SK-N-SH (cell line): ENCODE measurements at regions not wholly inside any gene's neighbourhood (a gene's known extent, or its start where the extent isn't known, plus 50 kb on each side); places are given as distances from the start of the nearest gene placed in this dataset.

Experiments
- CTCF ChIA-PET: fragments of 300-600, 350-600 bp; formaldehyde crosslinking; extraction: SDS; loops from one replicate; lab custom pipeline; 2021; lab: Yijun Ruan, JAX
- POLR2A ChIA-PET: fragments of 350-600 bp; sonication (Branson Sonifier 250); formaldehyde crosslinking; extraction: SDS; loops from one replicate; lab custom pipeline; 2020; ENCODE audit warnings: antibody characterized with exemption, inconsistent platforms; lab: Yijun Ruan, JAX
- DNase-seq: peaks from one replicate; pipeline ENCODE4 v3.0.0; 2012
- H2AFZ ChIP-seq: fragments of 200-600 bp; sonication (generic); 2 replicates; pipeline ENCODE4 v1.8.1; 2016; ENCODE audit warnings: antibody characterized with exemption, mild to moderate bottlenecking, low read depth
- H3F3A ChIP-seq: fragments of 200-600 bp; sonication (generic); replicated peaks from 2 replicates; pipeline ENCODE3; 2016; ENCODE audit warnings: antibody characterized with exemption, mild to moderate bottlenecking; ENCODE audit not compliant: insufficient read depth
- H3K27ac ChIP-seq, 2 experiments: fragments of 200-500 bp in 1 of 2; fragments of 200-600 bp in 1 of 2; sonication (Bioruptor generic) in 1 of 2; sonication (generic), shearing (Covaris generic) in 1 of 2; 2 replicates each; pipeline versions ENCODE4 v1.5.1 to v1.6.1; 2014 to 2016; ENCODE audit warnings: low read depth in 2 of 2, inconsistent platforms in 1 of 2, low read length in 1 of 2, mild to moderate bottlenecking in 1 of 2, mixed read lengths in 1 of 2
- H3K27me3 ChIP-seq: fragments of 200-600 bp; sonication (generic), shearing (Covaris generic); 2 replicates; pipeline ENCODE4 v1.6.1; 2016; ENCODE audit warnings: mixed run types; ENCODE audit not compliant: insufficient read depth
- H3K36me3 ChIP-seq, 2 experiments: fragments of 200-500 bp in 1 of 2; fragments of 200-600 bp in 1 of 2; sonication (Bioruptor generic) in 1 of 2; sonication (generic) in 1 of 2; replicated peaks in 1 of 2; 2 replicates each; pipeline versions ENCODE3 to v1.5.1; 2014 to 2016; ENCODE audit warnings: low read length in 1 of 2, mild to moderate bottlenecking in 1 of 2; ENCODE audit not compliant: insufficient read depth in 2 of 2, control insufficient read depth in 1 of 2
- H3K4me1 ChIP-seq, 2 experiments: fragments of 200-500 bp in 1 of 2; fragments of 200-600 bp in 1 of 2; sonication (Bioruptor generic) in 1 of 2; sonication (generic), shearing (Covaris generic) in 1 of 2; 2 replicates each; pipeline versions ENCODE4 v1.5.1 to v1.6.1; 2014 to 2016; ENCODE audit warnings: low read depth in 1 of 2, low read length in 1 of 2, mixed run types in 1 of 2; ENCODE audit not compliant: insufficient read depth in 2 of 2, control insufficient read depth in 1 of 2
- H3K4me2 ChIP-seq: fragments of 200-600 bp; sonication (generic), shearing (Covaris generic); 2 replicates; pipeline ENCODE4 v1.6.1; 2017; ENCODE audit warnings: mixed run types
- H3K4me3 ChIP-seq, 2 experiments: fragments of 200-500 bp in 1 of 2; fragments of 200-600 bp in 1 of 2; sonication (Bioruptor generic) in 1 of 2; sonication (generic), shearing (Covaris generic) in 1 of 2; 2 replicates each; pipeline versions ENCODE4 v1.5.1 to v1.8.1; 2014 to 2016; ENCODE audit warnings: low read depth in 2 of 2, inconsistent platforms in 1 of 2, low read length in 1 of 2, mild to moderate bottlenecking in 1 of 2, mixed read lengths in 1 of 2, moderate library complexity in 1 of 2
- H3K79me2 ChIP-seq: fragments of 200-600 bp; sonication (generic); 2 replicates; pipeline ENCODE4 v1.8.1; 2017; ENCODE audit warnings: mild to moderate bottlenecking; ENCODE audit not compliant: insufficient read depth
- H3K9ac ChIP-seq: fragments of 200-600 bp; sonication (generic); 2 replicates; pipeline ENCODE4 v1.6.1; 2017; ENCODE audit warnings: mixed run types
- H3K9me2 ChIP-seq: fragments of 200-600 bp; sonication (generic); 2 replicates; pipeline ENCODE4 v1.6.1; 2017; ENCODE audit warnings: mixed run types
- H3K9me3 ChIP-seq: fragments of 200-600 bp; sonication (generic); 2 replicates; pipeline ENCODE4 v1.6.1; 2017; ENCODE audit warnings: mixed run types, mild to moderate bottlenecking, moderate library complexity
- H4K20me1 ChIP-seq: fragments of 200-600 bp; sonication (generic); 2 replicates; pipeline ENCODE4 v1.6.1; 2017; ENCODE audit warnings: mild to moderate bottlenecking, mixed run types; ENCODE audit not compliant: insufficient read depth
- CHD2 ChIP-seq: fragments of 150-350 bp; IDR thresholded peaks from 2 replicates; pipeline ENCODE4 v1.6.1; 2018; ENCODE audit warnings: low read length; ENCODE audit not compliant: partially characterized antibody
- EP300 ChIP-seq, 2 experiments: IDR thresholded peaks; 2 replicates each; pipeline versions ENCODE4 v1.4.0 to v1.6.1; 2012; ENCODE audit warnings: borderline replicate concordance in 1 of 2, low read depth in 1 of 2, low read length in 1 of 2
- FOSL2 ChIP-seq: IDR thresholded peaks from 2 replicates; pipeline ENCODE4 v1.4.0; 2012; ENCODE audit warnings: low read depth, mild to moderate bottlenecking, moderate library complexity, borderline replicate concordance
- FOXJ3 ChIP-seq: sonication (generic); formaldehyde crosslinking; IDR thresholded peaks from 2 replicates; pipeline ENCODE4 v1.5.1; 2020; ENCODE audit warnings: mild to moderate bottlenecking, missing genetic modification reagents
- FOXM1 ChIP-seq: IDR thresholded peaks from 2 replicates; pipeline ENCODE4 v1.4.0; 2012; ENCODE audit warnings: low read depth, mild to moderate bottlenecking
- GABPA ChIP-seq: IDR thresholded peaks from 2 replicates; pipeline ENCODE4 v1.4.0; 2012; ENCODE audit warnings: low read depth, mild to moderate bottlenecking
- GATA2 ChIP-seq: sonication (generic); formaldehyde crosslinking; IDR thresholded peaks from 2 replicates; pipeline ENCODE4 v1.5.0; 2020; ENCODE audit warnings: mild to moderate bottlenecking, missing genetic modification reagents
- IRF3 ChIP-seq: fragments of 150-350 bp; IDR thresholded peaks from 2 replicates; pipeline ENCODE4 v1.6.1; 2016; ENCODE audit warnings: mild to moderate bottlenecking, low read depth, low read length
- JUND ChIP-seq: IDR thresholded peaks from 2 replicates; pipeline ENCODE4 v1.4.0; 2012
- MAX ChIP-seq: IDR thresholded peaks from 2 replicates; pipeline ENCODE4 v1.4.0; 2012; ENCODE audit warnings: low read depth
- NRF1 ChIP-seq: IDR thresholded peaks from 2 replicates; pipeline ENCODE4 v1.6.1; 2012; ENCODE audit warnings: low read depth, mild to moderate bottlenecking, low read length
- PBX3 ChIP-seq: IDR thresholded peaks from 2 replicates; pipeline ENCODE4; 2012
- RAD21 ChIP-seq: IDR thresholded peaks from 2 replicates; pipeline ENCODE4 v1.6.1; 2012; ENCODE audit warnings: mild to moderate bottlenecking, low read length
- RCOR1 ChIP-seq: fragments of 150-350 bp; IDR thresholded peaks from 2 replicates; pipeline ENCODE4 v1.6.1; 2017; ENCODE audit warnings: antibody characterized with exemption, low read length
- REST ChIP-seq: IDR thresholded peaks from 2 replicates; pipeline ENCODE4 v1.6.1; 2012; ENCODE audit warnings: mild to moderate bottlenecking, low read depth, low read length, moderate library complexity
- RFX5 ChIP-seq: IDR thresholded peaks from 2 replicates; pipeline ENCODE4 v1.6.1; 2012; ENCODE audit warnings: mild to moderate bottlenecking, improper control_type of control experiment, low read length
- RXRA ChIP-seq: IDR thresholded peaks from 2 replicates; pipeline ENCODE4 v1.4.0; 2012; ENCODE audit warnings: low read depth, mild to moderate bottlenecking, borderline replicate concordance
- SIN3A ChIP-seq: IDR thresholded peaks from 2 replicates; pipeline ENCODE4 v1.6.1; 2012; ENCODE audit warnings: low read depth, mild to moderate bottlenecking, low read length, moderate library complexity, borderline replicate concordance
- TAF1 ChIP-seq: IDR thresholded peaks from 2 replicates; pipeline ENCODE4 v1.6.1; 2012; ENCODE audit warnings: low read depth, mild to moderate bottlenecking, low read length, moderate library complexity, borderline replicate concordance
- TCF12 ChIP-seq: IDR thresholded peaks from 2 replicates; pipeline ENCODE4 v1.4.0; 2012
- TEAD4 ChIP-seq: IDR thresholded peaks from 2 replicates; pipeline ENCODE4 v1.4.0; 2012; ENCODE audit warnings: mild to moderate bottlenecking, borderline replicate concordance; ENCODE audit not compliant: insufficient read depth
- USF1 ChIP-seq: IDR thresholded peaks from 2 replicates; pipeline ENCODE4 v1.4.0; 2012; ENCODE audit warnings: low read depth, borderline replicate concordance
- USF2 ChIP-seq: fragments of 150-350 bp; IDR thresholded peaks from 2 replicates; pipeline ENCODE4 v1.6.1; 2017; ENCODE audit warnings: antibody characterized with exemption, low read length, low read depth, borderline replicate concordance
- YY1 ChIP-seq: IDR thresholded peaks from 2 replicates; pipeline ENCODE4 v1.4.0; 2012; ENCODE audit warnings: low read depth, mild to moderate bottlenecking
- WGBS: methylation state at CpG from one replicate; pipeline ENCODE4 v1.1.6; 2017; ENCODE audit warnings: low lambda C conversion rate; 5-methylcytosine and 5-hydroxymethylcytosine counted together

- no peak for TF ChIP-seq USF1
- TF ChIP-seq JUND = no peak
- TF ChIP-seq RXRA = no peak
- no peak for TF ChIP-seq RCOR1
- no peak for TF ChIP-seq TCF12
- TF ChIP-seq TEAD4 = no peak
- TF ChIP-seq YY1 = no peak
Observed at GRCh38 chr10:109207361-109207760, 716.0 kb downstream of the XPNPEP1 start (continued).

GRCh38 chr10:109205929-109206585 lies 717.3 kb downstream of the XPNPEP1 start:
- peak overlapping the region; percentile 53; the same call in 1 of the 2 replicates for H2AFZ ChIP-seq
- H3K4me3 ChIP-seq = no peak overlapping the region
- H3F3A ChIP-seq = peaks cover 19% of the 10 kb centered on the region
- 4% methylated on average over 3 of the region's 3 CpGs for WGBS
- H3K4me1 ChIP-seq = peaks cover 0 to 21% of the 10 kb centered on the region in 2 experiments; a peak in 1 of 4 replicates
- ChIA-PET CTCF (no interaction called here), POLR2A (no interaction called here)
- H3K9me3 ChIP-seq = no peaks in the 10 kb centered on the region
- H3K27ac ChIP-seq = peak overlapping the region in 1 of 2 experiments; percentile 85; a peak in 2 of 4 replicates
- DNase-seq = no peak
- H4K20me1 ChIP-seq = no peaks in the 10 kb centered on the region
- no peaks in the 10 kb centered on the region for H3K36me3 ChIP-seq
- H3K79me2 ChIP-seq = no peaks in the 10 kb centered on the region
- H3K4me2 ChIP-seq = peak overlapping the region; percentile 25; the same call in 1 of the 2 replicates
- peak overlapping the region; percentile 35; the same call in 1 of the 2 replicates for H3K9ac ChIP-seq
- H3K9me2 ChIP-seq = no peaks in the 10 kb centered on the region
- H3K27me3 ChIP-seq = no peaks in the 10 kb centered on the region
- TF ChIP-seq RFX5 = no peak
- no peak for TF ChIP-seq CHD2
- no peak for TF ChIP-seq USF2
- no peak for TF ChIP-seq GABPA
- peak; percentile 95 for TF ChIP-seq TEAD4
- TF ChIP-seq TAF1 = no peak
- no peak for TF ChIP-seq GATA2
- TF ChIP-seq MAX = peak; percentile 57; the same call in 1 of the 2 replicates
- no peak for TF ChIP-seq FOXJ3 (CRISPR knock-in tag)
- no peak for TF ChIP-seq NRF1
- peak; percentile 94 for TF ChIP-seq FOSL2
- TF ChIP-seq JUND = peak; percentile 98
- peak; percentile 92 for TF ChIP-seq FOXM1
- TF ChIP-seq EP300 (IDR thresholded peaks at IDR 0.05; ENCODE audit: borderline replicate concordance in 1 of 2, low read depth in 1 of 2, low read length in 1 of 2) = peak in 1 of 2 experiments; percentile 97; a peak in 2 of 4 replicates
- no peak for TF ChIP-seq RCOR1
- peak; percentile 92 for TF ChIP-seq TCF12
- no peak for TF ChIP-seq RAD21
- TF ChIP-seq RXRA = peak; percentile 80
- TF ChIP-seq REST = peak; percentile 10; the same call in 1 of the 2 replicates
- TF ChIP-seq SIN3A = no peak
- peak; percentile 80 for TF ChIP-seq PBX3
- TF ChIP-seq IRF3 = no peak
